HuH-7.5 (cell line): ENCODE measurements at regions not wholly inside any gene's neighbourhood (a gene's known extent, or its start where the extent isn't known, plus 50 kb on each side); places are given as distances from the start of the nearest gene placed in this dataset.

Experiments used
- DNase-seq: peaks from one replicate; pipeline ENCODE4 v3.0.0; 2011; ENCODE audit warnings: low spot score

GRCh38 chr9:85260275-85260845, 481.4 kb downstream of the AGTPBP1 start:
- DNase-seq, result no peak

GRCh38 chr9:85258823-85259370, 482.9 kb downstream of the AGTPBP1 start:
- peak; percentile 16 for DNase-seq

- DNase-seq, result no peak
Observed at GRCh38 chr9:85258236-85258635, 483.5 kb downstream of the AGTPBP1 start.

GRCh38 chr9:85249313-85249621, 492.5 kb downstream of the AGTPBP1 start:
- no peak for DNase-seq

- no peak for DNase-seq
Observed at GRCh38 chr9:85248514-85249312, 493.0 kb downstream of the AGTPBP1 start.

GRCh38 chr9:85246541-85246940, 495.2 kb downstream of the AGTPBP1 start:
- no peak for DNase-seq

- no peak for DNase-seq
Observed at GRCh38 chr9:85244856-85245255, 496.9 kb downstream of the AGTPBP1 start.

- no peak for DNase-seq
Observed at GRCh38 chr9:85243977-85244376, 497.8 kb downstream of the AGTPBP1 start.

GRCh38 chr9:85237478-85237877, 504.3 kb downstream of the AGTPBP1 start:
- no peak for DNase-seq

- no peak for DNase-seq
Observed at GRCh38 chr9:85230081-85230480, 511.7 kb downstream of the AGTPBP1 start.

- DNase-seq, result no peak
Observed at GRCh38 chr9:85228111-85228855, 513.5 kb downstream of the AGTPBP1 start.

- DNase-seq, result no peak
Observed at GRCh38 chr9:85225180-85225579, 516.6 kb downstream of the AGTPBP1 start.

GRCh38 chr9:85224729-85225128, 517.0 kb downstream of the AGTPBP1 start:
- no peak for DNase-seq

- no peak for DNase-seq
Observed at GRCh38 chr9:85224301-85224700, 517.5 kb downstream of the AGTPBP1 start.

- DNase-seq, result no peak
Observed at GRCh38 chr9:85223506-85224125, 518.1 kb downstream of the AGTPBP1 start.

- no peak for DNase-seq
Observed at GRCh38 chr9:85216601-85217000, 525.2 kb downstream of the AGTPBP1 start.

- no peak for DNase-seq
Observed at GRCh38 chr9:85215961-85216360, 525.8 kb downstream of the AGTPBP1 start.

- no peak for DNase-seq
Observed at GRCh38 chr9:85215416-85215815, 526.3 kb downstream of the AGTPBP1 start.

GRCh38 chr9:85213650-85214607, 527.8 kb downstream of the AGTPBP1 start:
- no peak for DNase-seq

- no peak for DNase-seq
Observed at GRCh38 chr9:85212887-85213286, 528.9 kb downstream of the AGTPBP1 start.

GRCh38 chr9:85212209-85212608, 529.5 kb downstream of the AGTPBP1 start:
- DNase-seq, result no peak
